B cell (primary cell): ENCODE measurements at regions not wholly inside any gene's neighbourhood (a gene's known extent, or its start where the extent isn't known, plus 50 kb on each side); places are given as distances from the start of the nearest gene placed in this dataset.

ENCODE experiments used
- ATAC-seq: fragments of 200-7000 bp; cut with Tn5 transposase; one replicate; pipeline ENCODE4 v1.10.0; 2021; ENCODE audit warnings: low read depth, mild to moderate bottlenecking, moderate number of reproducible peaks, moderate library complexity
- CTCF ChIA-PET: fragments of 350-600 bp; sonication (Branson Sonifier 250); formaldehyde crosslinking; loops from one replicate; lab custom pipeline; 2021; ENCODE audit warnings: antibody characterized with exemption, inconsistent platforms; lab: Charles Lee
- POLR2A ChIA-PET: fragments of 350-600 bp; sonication (Branson Sonifier 250); formaldehyde crosslinking; loops from one replicate; lab custom pipeline; 2021; ENCODE audit warnings: antibody characterized with exemption; lab: Charles Lee
- DNase-seq: peaks from one replicate; pipeline ENCODE4 v3.0.0; 2013
- H2AFZ ChIP-seq: 2 replicates; pipeline ENCODE4 v1.6.1; 2012; ENCODE audit warnings: mild to moderate bottlenecking, low read depth, low read length; ENCODE audit not compliant: insufficient read depth, poor library complexity, severe bottlenecking
- H3K27ac ChIP-seq, 2 donors: 1 replicate in 1 of 2; 2 replicates in 1 of 2; pipeline ENCODE4 v1.5.1; 2012 to 2013; ENCODE audit warnings: low read length in 2 of 2, mild to moderate bottlenecking in 2 of 2, moderate library complexity in 1 of 2
- H3K27me3 ChIP-seq, 4 experiments: fragments of 200-600 bp in 1 of 4; sonication (generic) in 1 of 4; replicated peaks in 1 of 4; 1 replicate in 2 of 4; 2 replicates in 2 of 4; pipeline versions ENCODE4 v1.6.1 to v1.7.0; 2013 to 2016; ENCODE audit warnings: low read length in 3 of 4, mild to moderate bottlenecking in 2 of 4, mixed read lengths in 1 of 4, moderate library complexity in 1 of 4; ENCODE audit not compliant: insufficient read depth in 4 of 4, control insufficient read depth in 3 of 4; ENCODE audit errors: control extremely low read depth in 1 of 4
- H3K36me3 ChIP-seq, 2 experiments: replicated peaks in 1 of 2; 1 replicate in 1 of 2; 2 replicates in 1 of 2; pipeline versions ENCODE4 v1.6.1 to v1.7.1; 2013; ENCODE audit warnings: low read length in 1 of 2; ENCODE audit not compliant: insufficient read depth in 2 of 2, control insufficient read depth in 1 of 2; ENCODE audit errors: control extremely low read depth in 1 of 2, extremely low read depth in 1 of 2
- H3K4me1 ChIP-seq, 2 donors: fragments of 200-600 bp in 1 of 2; sonication (generic) in 1 of 2; 1 replicate in 1 of 2; 2 replicates in 1 of 2; pipeline versions ENCODE4 v1.5.1 to v1.6.1; 2013 to 2017; ENCODE audit warnings: low read length in 2 of 2; ENCODE audit not compliant: control insufficient read depth in 2 of 2, insufficient read depth in 2 of 2
- H3K4me2 ChIP-seq: replicated peaks from 2 replicates; pipeline ENCODE3; 2012; ENCODE audit warnings: mild to moderate bottlenecking, low read depth, low read length; ENCODE audit not compliant: poor library complexity, severe bottlenecking
- H3K4me3 ChIP-seq, 5 experiments: fragments of 200-600 bp in 1 of 5; sonication (generic) in 1 of 5; 1 replicate in 3 of 5; 2 replicates in 2 of 5; pipeline versions ENCODE4 v1.5.1 to v1.7.0; 2011 to 2016; ENCODE audit warnings: low read length in 4 of 5, mild to moderate bottlenecking in 4 of 5, low read depth in 2 of 5, control low read depth in 1 of 5, moderate library complexity in 1 of 5; ENCODE audit not compliant: insufficient read depth in 1 of 5; ENCODE audit errors: control extremely low read depth in 1 of 5, extremely low read depth in 1 of 5
- H3K79me2 ChIP-seq: fragments of 200-600 bp; sonication (generic); one replicate; pipeline ENCODE4 v1.6.0; 2016; ENCODE audit warnings: low read length; ENCODE audit not compliant: control insufficient read depth, insufficient read depth
- H3K9ac ChIP-seq: fragments of 200-600 bp; sonication (generic); 2 replicates; pipeline ENCODE4 v1.6.1; 2017; ENCODE audit warnings: mild to moderate bottlenecking, low read length, moderate library complexity
- H3K9me3 ChIP-seq, 3 donors: one replicate each; pipeline versions ENCODE4 v1.6.1 to v1.7.1; 2013; ENCODE audit warnings: low read length in 2 of 3; ENCODE audit not compliant: control insufficient read depth in 2 of 3, insufficient read depth in 1 of 3; ENCODE audit errors: control extremely low read depth in 1 of 3
- H4K20me1 ChIP-seq: 2 replicates; pipeline ENCODE4 v1.6.0; 2012; ENCODE audit warnings: mild to moderate bottlenecking, low read length; ENCODE audit not compliant: insufficient read depth, control insufficient read depth, poor library complexity, severe bottlenecking
- H3K27ac Mint-ChIP-seq: one replicate; pipeline ENCODE4 v1.8.0; 2021; ENCODE audit warnings: mixed read lengths
- H3K27me3 Mint-ChIP-seq: one replicate; pipeline ENCODE4 v1.8.0; 2021; ENCODE audit warnings: mixed read lengths
- H3K4me1 Mint-ChIP-seq: one replicate; pipeline ENCODE4 v1.8.0; 2021; ENCODE audit warnings: mixed read lengths
- H3K4me3 Mint-ChIP-seq: one replicate; pipeline ENCODE4 v1.8.0; 2021; ENCODE audit warnings: mixed read lengths
- H3K9me3 Mint-ChIP-seq: one replicate; pipeline ENCODE4 v1.8.0; 2022; ENCODE audit warnings: mixed read lengths; ENCODE audit not compliant: insufficient read depth
- EZH2 ChIP-seq: IDR thresholded peaks from 2 replicates; pipeline ENCODE4 v1.6.1; 2012; ENCODE audit warnings: borderline replicate concordance, low read depth, mild to moderate bottlenecking, moderate library complexity, low read length; ENCODE audit not compliant: insufficient read depth, poor library complexity, severe bottlenecking
- WGBS: methylation state at CpG from one replicate; pipeline ENCODE4 v1.1.5; 2013; ENCODE audit warnings: missing lambda C conversion rate; ENCODE audit not compliant: insufficient coverage; 5-methylcytosine and 5-hydroxymethylcytosine counted together
- intact Hi-C: fragments of 100-400 bp; cut with micrococcal nuclease; formaldehyde crosslinking; loops from one replicate; pipeline ENCODE4 v1.10.0; 2022
- TF ChIP-seq, protein P1 (sequence below): fragments of 200-600 bp; IDR thresholded peaks from one replicate; pipeline ENCODE4 v1.8.0; 2022; ENCODE audit warnings: antibody characterized with exemption, mild to moderate bottlenecking

GRCh38 chr6:22921828-22922227 lies 352.5 kb downstream of the HDGFL1 start:
- Histone ChIP-seq H2AFZ (no peak overlapping the region), H3K4me1 (no peaks in the 10 kb centered on the region), H3K4me3 (no peak overlapping the region), H3K4me2 (no peak overlapping the region), H3K79me2 (no peaks in the 10 kb centered on the region), H4K20me1 (no peaks in the 10 kb centered on the region), H3K27ac (no peak overlapping the region), H3K27me3 (no peaks in the 10 kb centered on the region), H3K9me3 (no peaks in the 10 kb centered on the region), H3K36me3 (no peaks in the 10 kb centered on the region), H3K9ac (no peak overlapping the region)
- Mint-ChIP-seq H3K4me1 (no peaks in the 10 kb centered on the region), H3K27me3 (no peaks in the 10 kb centered on the region), H3K9me3 (peaks cover 2% of the 10 kb centered on the region), H3K27ac (no peak overlapping the region), H3K4me3 (no peak overlapping the region)
- CTCF ChIA-PET: no interaction called here
- DNase-seq (no peak), ATAC-seq (no peak)
- WGBS: no CpG with 5 or more reads among the region's 2 CpGs
- TF ChIP-seq, protein P1, sequence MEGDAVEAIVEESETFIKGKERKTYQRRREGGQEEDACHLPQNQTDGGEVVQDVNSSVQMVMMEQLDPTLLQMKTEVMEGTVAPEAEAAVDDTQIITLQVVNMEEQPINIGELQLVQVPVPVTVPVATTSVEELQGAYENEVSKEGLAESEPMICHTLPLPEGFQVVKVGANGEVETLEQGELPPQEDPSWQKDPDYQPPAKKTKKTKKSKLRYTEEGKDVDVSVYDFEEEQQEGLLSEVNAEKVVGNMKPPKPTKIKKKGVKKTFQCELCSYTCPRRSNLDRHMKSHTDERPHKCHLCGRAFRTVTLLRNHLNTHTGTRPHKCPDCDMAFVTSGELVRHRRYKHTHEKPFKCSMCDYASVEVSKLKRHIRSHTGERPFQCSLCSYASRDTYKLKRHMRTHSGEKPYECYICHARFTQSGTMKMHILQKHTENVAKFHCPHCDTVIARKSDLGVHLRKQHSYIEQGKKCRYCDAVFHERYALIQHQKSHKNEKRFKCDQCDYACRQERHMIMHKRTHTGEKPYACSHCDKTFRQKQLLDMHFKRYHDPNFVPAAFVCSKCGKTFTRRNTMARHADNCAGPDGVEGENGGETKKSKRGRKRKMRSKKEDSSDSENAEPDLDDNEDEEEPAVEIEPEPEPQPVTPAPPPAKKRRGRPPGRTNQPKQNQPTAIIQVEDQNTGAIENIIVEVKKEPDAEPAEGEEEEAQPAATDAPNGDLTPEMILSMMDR: no peak
- no peak for TF ChIP-seq EZH2
- intact Hi-C loops: no loop called here
- POLR2A ChIA-PET: no interaction called here

- H3K27ac ChIP-seq: no peak overlapping the region
- TF ChIP-seq, protein P1: no peak
- TF ChIP-seq EZH2: no peak
- no peak overlapping the region for H3K4me2 ChIP-seq
- ChIA-PET POLR2A (no interaction called here), CTCF (no interaction called here)
- H2AFZ ChIP-seq: no peak overlapping the region
- H4K20me1 ChIP-seq: no peaks in the 10 kb centered on the region
- H3K27ac Mint-ChIP-seq: no peak overlapping the region
- ATAC-seq: no peak
- no peaks in the 10 kb centered on the region for H3K27me3 ChIP-seq
- no peaks in the 10 kb centered on the region for H3K9me3 Mint-ChIP-seq
- no peak overlapping the region for H3K4me3 Mint-ChIP-seq
- no peak overlapping the region for H3K9ac ChIP-seq
- H3K4me1 Mint-ChIP-seq: no peaks in the 10 kb centered on the region
- H3K27me3 Mint-ChIP-seq: no peaks in the 10 kb centered on the region
- H3K79me2 ChIP-seq: no peaks in the 10 kb centered on the region
- no CpG with 5 or more reads among the region's 2 CpGs for WGBS
- H3K36me3 ChIP-seq: no peaks in the 10 kb centered on the region
- H3K4me3 ChIP-seq: no peak overlapping the region
- DNase-seq: no peak
- H3K9me3 ChIP-seq: no peaks in the 10 kb centered on the region
- H3K4me1 ChIP-seq: no peaks in the 10 kb centered on the region
- intact Hi-C loops: no loop called here
Measured at GRCh38 chr6:22925304-22925835, 356.0 kb downstream of the HDGFL1 start.
